Smooth muscle cell (in vitro differentiated cells): ENCODE measurements at regions not wholly inside any gene's neighbourhood (a gene's known extent, or its start where the extent isn't known, plus 50 kb on each side); places are given as distances from the start of the nearest gene placed in this dataset.

ENCODE experiments used
- DNase-seq: peaks from one replicate; lab custom pipeline; 2025; ENCODE audit not compliant: unreplicated experiment; lab: John Stamatoyannopoulos, UW
- H2AFZ ChIP-seq: fragments of 200-600 bp; sonication (generic); 2 replicates; pipeline ENCODE4 v1.6.0; 2016; ENCODE audit warnings: antibody characterized with exemption, low read depth, mild to moderate bottlenecking
- H3F3A ChIP-seq: fragments of 200-600 bp; sonication (generic); 2 replicates; pipeline ENCODE4 v1.6.0; 2017; ENCODE audit warnings: antibody characterized with exemption, low read depth
- H3K27ac ChIP-seq: fragments of 200-600 bp; sonication (generic); 2 replicates; pipeline ENCODE4 v1.5.1; 2016; ENCODE audit warnings: low read depth, mild to moderate bottlenecking
- H3K27me3 ChIP-seq: fragments of 200-600 bp; sonication (generic); 2 replicates; pipeline ENCODE4 v1.6.1; 2016; ENCODE audit warnings: low read depth, mild to moderate bottlenecking
- H3K36me3 ChIP-seq: fragments of 200-600 bp; sonication (generic); 2 replicates; pipeline ENCODE4 v1.5.1; 2016; ENCODE audit warnings: low read depth
- H3K4me1 ChIP-seq: fragments of 200-600 bp; sonication (generic); 2 replicates; pipeline ENCODE4 v1.5.1; 2016; ENCODE audit warnings: low read depth
- H3K4me2 ChIP-seq: fragments of 200-600 bp; sonication (generic); 2 replicates; pipeline ENCODE4 v1.6.0; 2016; ENCODE audit warnings: mild to moderate bottlenecking
- H3K4me3 ChIP-seq: fragments of 200-600 bp; sonication (generic); 2 replicates; pipeline ENCODE4 v1.5.1; 2016; ENCODE audit warnings: mild to moderate bottlenecking
- H3K79me2 ChIP-seq: fragments of 200-600 bp; sonication (generic); 2 replicates; pipeline ENCODE4 v1.6.0; 2016; ENCODE audit warnings: low read depth, mild to moderate bottlenecking
- H3K9ac ChIP-seq: fragments of 200-600 bp; sonication (generic); 2 replicates; pipeline ENCODE4 v1.6.0; 2016; ENCODE audit warnings: low read depth
- H3K9me3 ChIP-seq: fragments of 200-600 bp; sonication (generic); replicated peaks from 2 replicates; pipeline ENCODE4 v1.5.1; 2016; ENCODE audit warnings: low read depth
- H4K20me1 ChIP-seq: fragments of 200-600 bp; sonication (generic); 2 replicates; pipeline ENCODE4 v1.6.0; 2016; ENCODE audit warnings: low read depth
- CTCF ChIP-seq: fragments of 200-600 bp; sonication (generic); IDR thresholded peaks from 2 replicates; pipeline ENCODE4 v1.5.1; 2017; ENCODE audit warnings: borderline replicate concordance, mild to moderate bottlenecking, antibody characterized with exemption; ENCODE audit not compliant: insufficient read depth, poor library complexity, severe bottlenecking
- WGBS: methylation state at CpG from one replicate; pipeline ENCODE4 v1.1.7; 2016; ENCODE audit warnings: low lambda C conversion rate; 5-methylcytosine and 5-hydroxymethylcytosine counted together

GRCh38 chr1:47616906-47617305, 179.1 kb downstream of the FOXD2 start:
- WGBS = 94% methylated on average over 3 of the region's 3 CpGs
- no peak overlapping the region for H3K4me2 ChIP-seq
- no peak for DNase-seq
- no peaks in the 10 kb centered on the region for H4K20me1 ChIP-seq
- no peak overlapping the region for H3K27ac ChIP-seq
- H3K4me1 ChIP-seq = no peaks in the 10 kb centered on the region
- no peak overlapping the region for H2AFZ ChIP-seq
- no peaks in the 10 kb centered on the region for H3K36me3 ChIP-seq
- no peaks in the 10 kb centered on the region for H3F3A ChIP-seq
- peaks cover 20% of the 10 kb centered on the region for H3K27me3 ChIP-seq
- H3K9ac ChIP-seq = no peak overlapping the region
- no peak overlapping the region for H3K4me3 ChIP-seq
- no peaks in the 10 kb centered on the region for H3K79me2 ChIP-seq
- no peaks in the 10 kb centered on the region for H3K9me3 ChIP-seq
- TF ChIP-seq CTCF = no peak

- Histone ChIP-seq H3K4me2 (no peak overlapping the region), H3K9ac (no peak overlapping the region), H3K9me3 (no peaks in the 10 kb centered on the region), H3K36me3 (no peaks in the 10 kb centered on the region), H4K20me1 (no peaks in the 10 kb centered on the region), H3K4me1 (no peaks in the 10 kb centered on the region), H3F3A (no peaks in the 10 kb centered on the region), H3K27me3 (peaks cover 27% of the 10 kb centered on the region), H3K79me2 (no peaks in the 10 kb centered on the region), H3K27ac (no peak overlapping the region), H3K4me3 (no peak overlapping the region), H2AFZ (no peak overlapping the region)
- DNase-seq = no peak
- no peak for TF ChIP-seq CTCF
- 97% methylated on average over 6 of the region's 6 CpGs for WGBS
Observed at GRCh38 chr1:47617381-47618221, 179.8 kb downstream of the FOXD2 start.

- no peaks in the 10 kb centered on the region for H3K79me2 ChIP-seq
- H3K9me3 ChIP-seq = no peaks in the 10 kb centered on the region
- H3K27me3 ChIP-seq = peaks cover 31% of the 10 kb centered on the region
- H2AFZ ChIP-seq = no peak overlapping the region
- H3K4me2 ChIP-seq = no peak overlapping the region
- no peak for DNase-seq
- H3K4me1 ChIP-seq = no peaks in the 10 kb centered on the region
- no peak overlapping the region for H3K4me3 ChIP-seq
- WGBS = 86% methylated on average over 4 of the region's 4 CpGs
- H3K27ac ChIP-seq = no peak overlapping the region
- H3K9ac ChIP-seq = no peak overlapping the region
- no peaks in the 10 kb centered on the region for H3F3A ChIP-seq
- H4K20me1 ChIP-seq = no peaks in the 10 kb centered on the region
- no peak for TF ChIP-seq CTCF
- no peaks in the 10 kb centered on the region for H3K36me3 ChIP-seq
Observed at GRCh38 chr1:47618222-47618720, 180.4 kb downstream of the FOXD2 start.

- no peak for DNase-seq
- Histone ChIP-seq H2AFZ (no peak overlapping the region), H3K9ac (no peak overlapping the region), H3K79me2 (no peaks in the 10 kb centered on the region), H3K27ac (no peak overlapping the region), H3K27me3 (peaks cover 31% of the 10 kb centered on the region), H3K9me3 (no peaks in the 10 kb centered on the region), H3K4me3 (no peak overlapping the region), H3F3A (no peaks in the 10 kb centered on the region), H4K20me1 (no peaks in the 10 kb centered on the region), H3K4me1 (no peaks in the 10 kb centered on the region), H3K4me2 (no peak overlapping the region), H3K36me3 (no peaks in the 10 kb centered on the region)
- no peak for TF ChIP-seq CTCF
- 56% methylated on average over 7 of the region's 7 CpGs for WGBS
Observed at GRCh38 chr1:47618830-47619229, 181.0 kb downstream of the FOXD2 start.
